Fibroblast of gingiva (primary cell): ENCODE measurements at regions not wholly inside any gene's neighbourhood (a gene's known extent, or its start where the extent isn't known, plus 50 kb on each side); places are given as distances from the start of the nearest gene placed in this dataset.

Source experiments
- DNase-seq: peaks from one replicate; pipeline ENCODE4 v3.0.0-alpha.2; 2011; ENCODE audit warnings: low read depth

- no peak for DNase-seq
Observed at GRCh38 chr2:195408811-195409210, 248.2 kb upstream of the SLC39A10 start.

- no peak for DNase-seq
Observed at GRCh38 chr2:195408196-195408595, 248.8 kb upstream of the SLC39A10 start.

GRCh38 chr2:195407783-195408182 is 249.2 kb upstream of the SLC39A10 start:
- DNase-seq = peak; percentile 10

GRCh38 chr2:195406886-195407603 is 250.0 kb upstream of the SLC39A10 start:
- no peak for DNase-seq

GRCh38 chr2:195404651-195405050 is 252.4 kb upstream of the SLC39A10 start:
- no peak for DNase-seq

GRCh38 chr2:195396479-195396878 is 260.5 kb upstream of the SLC39A10 start:
- no peak for DNase-seq

GRCh38 chr2:195395362-195395761 is 261.7 kb upstream of the SLC39A10 start:
- no peak for DNase-seq

GRCh38 chr2:195392446-195393336 is 264.3 kb upstream of the SLC39A10 start:
- no peak for DNase-seq

- DNase-seq = no peak
Observed at GRCh38 chr2:195390686-195391321, 266.2 kb upstream of the SLC39A10 start.

- no peak for DNase-seq
Observed at GRCh38 chr2:195388028-195388427, 269.0 kb upstream of the SLC39A10 start.

GRCh38 chr2:195382186-195382585 is 274.8 kb upstream of the SLC39A10 start:
- no peak for DNase-seq

GRCh38 chr2:195370167-195370943 is 286.7 kb upstream of the SLC39A10 start:
- DNase-seq = no peak

GRCh38 chr2:195369218-195369587 is 287.8 kb upstream of the SLC39A10 start:
- DNase-seq = no peak

- peak; percentile 4 for DNase-seq
Observed at GRCh38 chr2:195368249-195369217, 288.5 kb upstream of the SLC39A10 start.

- DNase-seq = no peak
Observed at GRCh38 chr2:195367809-195368208, 289.2 kb upstream of the SLC39A10 start.

- DNase-seq = no peak
Observed at GRCh38 chr2:195364015-195364965, 292.7 kb upstream of the SLC39A10 start.

GRCh38 chr2:195363496-195363895 is 293.5 kb upstream of the SLC39A10 start:
- DNase-seq = peak; percentile 10

- DNase-seq = no peak
Observed at GRCh38 chr2:195360242-195360641, 296.8 kb upstream of the SLC39A10 start.

GRCh38 chr2:195359043-195359735 is 297.8 kb upstream of the SLC39A10 start:
- no peak for DNase-seq
